Ramos (cell line): ENCODE measurements at regions not wholly inside any gene's neighbourhood (a gene's known extent, or its start where the extent isn't known, plus 50 kb on each side); places are given as distances from the start of the nearest gene placed in this dataset.

Source experiments
- in situ Hi-C: fragments of 300-500 bp; cut with MboI; formaldehyde crosslinking; loops from one replicate; pipeline ENCODE4 v1.14.3; 2022; ENCODE audit warnings: low sequenced_read_pairs; ENCODE audit not compliant: unreplicated experiment

GRCh38 chr13:64471916-64472315 is 2758.2 kb downstream of the PCDH9 start:
- in situ Hi-C loops, result no loop called here

- in situ Hi-C loops, result no loop called here
Measured at GRCh38 chr13:64470751-64471150, 2759.4 kb downstream of the PCDH9 start.

DNA sequence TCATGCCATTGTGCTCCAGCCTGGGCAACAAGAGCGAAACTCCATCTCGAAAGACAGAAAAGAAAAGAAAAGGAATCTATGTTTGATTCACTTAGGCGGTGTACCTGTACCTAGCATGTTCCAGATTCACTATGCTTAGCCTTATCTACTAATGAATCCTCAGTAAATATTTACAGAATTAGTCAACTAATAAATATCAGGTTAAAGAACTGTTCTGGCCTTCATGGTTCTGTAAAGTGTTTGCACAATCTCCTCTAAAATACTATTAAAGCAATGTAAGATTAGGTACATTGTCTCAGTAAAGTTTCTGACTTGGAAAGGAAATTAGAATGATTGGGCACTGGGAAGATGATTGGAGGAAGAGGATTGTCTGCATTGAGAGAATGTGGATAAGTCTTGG is 2770.4 kb downstream of the PCDH9 start:
- in situ Hi-C loops, result no loop called here

- in situ Hi-C loops, result no loop called here
Measured at GRCh38 chr13:64457976-64458375, 2772.2 kb downstream of the PCDH9 start.

GRCh38 chr13:64455124-64455523 is 2775.0 kb downstream of the PCDH9 start:
- in situ Hi-C loops, result no loop called here

DNA sequence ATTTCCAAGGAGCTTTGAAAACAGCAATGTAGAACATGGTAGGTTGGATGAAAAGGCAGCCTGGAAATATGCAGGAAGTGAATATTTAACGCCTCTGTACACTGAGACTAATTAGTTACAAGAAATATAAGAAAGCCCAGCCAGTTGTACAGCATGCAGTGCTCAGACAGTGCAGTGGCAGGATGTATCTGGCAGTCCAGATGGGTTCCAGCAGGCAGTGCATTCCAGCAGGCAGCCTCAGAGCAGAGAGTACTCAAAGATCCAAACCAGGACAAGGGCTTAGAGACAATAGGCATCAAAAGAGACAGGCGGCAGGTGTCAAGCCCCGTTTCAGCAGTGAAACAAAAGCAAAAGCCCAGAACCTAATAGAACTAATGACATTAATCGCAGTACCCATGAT is 2776.3 kb downstream of the PCDH9 start:
- in situ Hi-C loops, result no loop called here

DNA sequence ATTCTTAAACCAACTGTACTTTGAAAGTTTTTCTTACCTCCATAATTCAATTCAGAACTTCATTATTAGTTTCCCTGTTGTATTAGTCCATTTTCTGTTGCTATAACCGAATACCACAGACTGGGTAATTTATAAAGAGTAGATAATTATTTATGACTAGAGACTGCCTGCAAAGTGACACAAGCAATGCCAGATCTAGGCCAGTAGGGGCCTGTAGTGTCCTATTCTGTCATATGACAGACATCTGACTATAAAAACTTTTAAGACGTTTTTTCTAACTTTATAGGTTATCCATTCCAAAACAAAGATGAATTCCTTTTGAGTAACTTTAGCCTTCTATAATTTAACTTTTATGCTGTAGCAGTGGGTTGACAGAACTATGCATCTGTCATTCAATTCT is 2783.8 kb downstream of the PCDH9 start:
- in situ Hi-C loops, result no loop called here

DNA sequence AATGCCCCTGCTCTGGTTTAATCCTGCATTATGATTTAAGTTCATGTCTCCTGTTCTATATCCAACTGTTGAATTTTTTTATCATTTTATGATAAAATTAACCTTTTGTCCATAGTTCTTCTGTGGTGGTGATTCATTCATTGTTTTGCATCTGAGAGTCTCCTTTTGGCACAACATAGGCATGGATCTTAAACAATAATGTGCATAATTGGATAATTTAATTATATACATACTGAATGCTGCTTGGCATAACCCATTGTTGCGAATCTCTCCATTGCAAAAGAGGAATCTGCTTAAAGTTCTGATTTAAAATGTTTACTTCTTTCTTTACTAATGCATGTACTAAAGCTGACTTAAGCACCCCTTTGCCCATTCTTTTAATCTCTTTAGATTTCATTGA is 2788.4 kb downstream of the PCDH9 start:
- in situ Hi-C loops, result no loop called here

DNA sequence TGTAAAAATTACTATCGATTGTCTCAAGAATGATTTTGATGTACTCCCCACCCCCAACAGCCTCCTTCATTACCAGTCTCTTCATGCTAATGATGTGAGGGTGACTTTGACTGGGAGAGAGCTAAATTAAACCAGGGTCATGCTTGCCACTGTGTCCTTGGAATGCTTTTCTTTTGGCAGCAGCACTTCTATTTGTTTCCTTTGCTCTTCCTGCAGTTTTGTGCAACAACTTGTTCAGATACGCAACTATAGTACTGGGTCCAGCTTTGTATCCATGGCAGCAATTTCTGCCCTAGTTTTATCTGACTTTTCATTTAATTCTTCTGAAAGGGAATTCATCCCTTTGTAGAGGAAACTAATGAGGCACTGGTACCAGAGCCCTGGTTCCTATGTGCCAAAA is 2792.1 kb downstream of the PCDH9 start:
- in situ Hi-C loops, result no loop called here

DNA sequence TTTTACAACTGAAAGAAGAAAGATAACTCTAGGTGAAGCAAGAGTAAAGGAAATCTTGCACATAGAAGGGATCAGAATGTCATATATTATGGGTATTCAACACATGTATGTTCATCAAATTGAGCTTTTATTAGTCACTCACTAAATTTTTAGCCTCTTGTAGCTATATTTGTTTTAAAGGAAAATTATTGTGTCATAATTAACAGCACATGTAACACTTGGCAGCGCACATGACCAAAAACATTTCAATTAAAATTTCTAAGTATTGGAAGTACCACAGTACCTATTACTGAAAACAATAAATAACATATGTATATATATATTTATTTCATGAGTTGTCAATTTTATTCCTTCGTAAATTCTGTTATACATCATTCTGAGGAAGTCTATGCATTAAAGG is 2800.4 kb downstream of the PCDH9 start:
- in situ Hi-C loops, result no loop called here

- in situ Hi-C loops, result no loop called here
Measured at GRCh38 chr13:64428196-64428595, 2801.9 kb downstream of the PCDH9 start.

- in situ Hi-C loops, result no loop called here
Measured at GRCh38 chr13:64423467-64423866, 2806.7 kb downstream of the PCDH9 start.

DNA sequence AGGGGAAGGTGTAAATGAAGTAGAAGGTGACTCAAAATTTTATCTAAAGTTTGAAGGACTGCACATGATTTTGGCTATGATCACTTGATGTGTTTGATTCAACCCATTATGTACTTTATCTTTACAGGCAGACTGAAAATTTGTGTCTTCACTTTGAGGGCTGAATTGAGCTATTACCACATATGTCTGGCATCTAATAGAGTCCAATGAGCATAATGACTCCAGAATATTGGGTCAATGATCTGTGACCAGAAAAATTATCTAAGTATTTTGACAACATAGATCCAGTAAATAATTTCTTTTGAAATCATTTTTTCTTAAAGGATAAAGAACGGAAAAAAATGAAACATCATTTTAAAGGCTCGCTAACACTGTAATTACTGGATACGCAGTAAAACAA is 2810.0 kb downstream of the PCDH9 start:
- in situ Hi-C loops, result no loop called here

DNA sequence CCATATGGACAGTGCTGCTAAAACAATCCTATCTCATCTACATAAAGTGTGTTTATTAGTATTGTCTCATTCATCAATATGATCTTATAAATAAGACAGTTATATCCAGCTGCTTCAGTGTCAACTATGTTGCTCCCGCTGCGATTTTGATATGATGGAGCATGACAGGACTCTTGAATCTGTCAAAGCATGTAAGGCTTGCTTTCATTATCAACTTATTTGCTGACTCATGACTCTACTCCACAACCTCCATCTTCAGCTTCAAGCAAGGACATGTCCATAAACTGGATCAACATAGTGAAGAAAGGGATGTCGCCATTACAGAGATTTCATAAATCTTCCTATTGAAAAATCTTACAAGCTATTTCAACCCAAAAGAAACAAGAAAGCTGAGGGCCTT is 2812.6 kb downstream of the PCDH9 start:
- in situ Hi-C loops, result no loop called here

GRCh38 chr13:64414381-64414780 is 2815.8 kb downstream of the PCDH9 start:
- in situ Hi-C loops, result no loop called here

- in situ Hi-C loops, result no loop called here
Measured at GRCh38 chr13:64413529-64413928, 2816.6 kb downstream of the PCDH9 start.

- in situ Hi-C loops, result no loop called here
Measured at GRCh38 chr13:64410276-64411053, 2819.7 kb downstream of the PCDH9 start.

GRCh38 chr13:64397701-64398100 is 2832.4 kb downstream of the PCDH9 start:
- in situ Hi-C loops, result no loop called here

GRCh38 chr13:64377606-64378005 is 2852.5 kb downstream of the PCDH9 start:
- in situ Hi-C loops, result no loop called here

- in situ Hi-C loops, result no loop called here
Measured at GRCh38 chr13:64371461-64371860, 2858.7 kb downstream of the PCDH9 start.

DNA sequence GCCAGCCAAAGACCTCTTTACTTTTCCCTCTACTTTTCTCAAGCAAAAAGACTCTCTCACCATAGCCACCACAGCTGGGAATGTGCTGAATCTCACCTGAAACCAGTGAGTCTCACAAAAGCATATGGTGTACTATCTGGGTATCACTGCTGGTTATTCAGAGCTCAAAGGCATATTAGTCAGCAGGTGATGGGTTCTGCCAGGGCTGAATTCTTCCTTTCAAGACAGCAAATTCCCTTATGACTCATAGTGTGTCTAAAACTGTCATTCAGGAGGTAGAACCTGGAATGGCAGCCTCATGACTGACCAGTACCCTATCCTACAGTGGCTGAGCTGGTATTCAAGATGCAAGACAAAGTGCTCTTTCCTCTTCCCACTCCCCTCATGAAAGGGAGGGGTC is 2859.1 kb downstream of the PCDH9 start:
- in situ Hi-C loops, result no loop called here

DNA sequence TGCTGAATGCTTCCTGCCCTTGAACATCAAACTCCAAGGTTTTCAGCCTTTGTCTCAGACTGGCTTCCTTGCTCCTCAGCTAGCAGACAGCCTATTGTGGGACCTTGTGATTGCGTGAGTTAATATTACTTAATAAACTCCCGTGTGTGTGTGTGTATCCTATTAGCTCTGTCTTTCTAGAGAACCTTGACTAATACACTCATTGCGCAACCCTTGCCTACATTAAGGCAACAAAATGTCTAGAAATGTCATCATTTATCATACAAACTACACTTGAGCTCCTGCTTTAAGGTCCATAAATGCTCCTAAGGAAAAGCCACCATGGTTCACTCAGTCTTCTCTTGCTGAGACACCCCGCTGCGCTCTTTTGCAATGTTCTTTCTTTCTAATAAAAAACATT is 2861.0 kb downstream of the PCDH9 start:
- in situ Hi-C loops, result no loop called here
